HG03460 (cell line): ENCODE measurements at regions not wholly inside any gene's neighbourhood (a gene's known extent, or its start where the extent isn't known, plus 50 kb on each side); places are given as distances from the start of the nearest gene placed in this dataset.

Source experiments
- ATAC-seq: cut with Tn5 transposase; IDR thresholded peaks from one replicate; pipeline ENCODE4 v1.9.1; 2021; ENCODE audit not compliant: unreplicated experiment

- ATAC-seq, result no peak
These were observed 67.6 kb upstream of the C1GALT1 start for GRCh38 chr7:7114575-7115291.

GRCh38 chr7:7117935-7118586 lies 64.3 kb upstream of the C1GALT1 start:
- no peak for ATAC-seq

GRCh38 chr7:7118822-7119221 lies 63.5 kb upstream of the C1GALT1 start:
- no peak for ATAC-seq

- ATAC-seq, result no peak
These were observed 62.6 kb upstream of the C1GALT1 start for GRCh38 chr7:7119729-7120128.

- ATAC-seq, result no peak
These were observed 60.3 kb upstream of the C1GALT1 start for GRCh38 chr7:7122033-7122478.

DNA sequence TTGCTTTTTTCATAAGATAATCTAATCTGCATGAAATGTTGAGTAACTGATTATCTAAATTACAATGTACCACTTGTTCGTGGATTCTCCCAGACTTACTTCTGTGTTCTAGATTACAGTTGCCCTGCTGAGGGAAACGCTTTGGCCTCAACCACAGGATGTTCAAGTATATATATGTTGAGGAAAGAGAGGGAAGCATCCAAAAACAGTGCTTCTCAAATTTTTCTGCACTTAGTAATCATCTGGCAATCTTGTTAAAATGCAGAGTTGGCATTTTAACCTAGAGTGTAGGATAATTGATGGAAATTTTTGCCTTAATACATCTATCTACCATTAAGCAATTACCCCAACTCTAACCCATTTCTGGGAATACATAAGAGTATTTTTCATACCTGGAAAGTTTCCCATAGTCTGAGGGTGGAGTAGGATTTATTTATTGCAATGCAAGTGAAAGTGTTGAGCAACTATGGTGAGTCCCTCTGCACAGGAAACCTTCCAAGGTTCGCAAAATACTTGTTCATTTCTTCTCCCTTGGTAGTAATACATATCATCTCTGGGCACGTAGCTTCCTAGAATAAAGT lies 59.6 kb upstream of the C1GALT1 start:
- ATAC-seq, result no peak

GRCh38 chr7:7125963-7126362 lies 56.4 kb upstream of the C1GALT1 start:
- ATAC-seq, result no peak

GRCh38 chr7:7127773-7128172 lies 54.6 kb upstream of the C1GALT1 start:
- ATAC-seq, result no peak

DNA sequence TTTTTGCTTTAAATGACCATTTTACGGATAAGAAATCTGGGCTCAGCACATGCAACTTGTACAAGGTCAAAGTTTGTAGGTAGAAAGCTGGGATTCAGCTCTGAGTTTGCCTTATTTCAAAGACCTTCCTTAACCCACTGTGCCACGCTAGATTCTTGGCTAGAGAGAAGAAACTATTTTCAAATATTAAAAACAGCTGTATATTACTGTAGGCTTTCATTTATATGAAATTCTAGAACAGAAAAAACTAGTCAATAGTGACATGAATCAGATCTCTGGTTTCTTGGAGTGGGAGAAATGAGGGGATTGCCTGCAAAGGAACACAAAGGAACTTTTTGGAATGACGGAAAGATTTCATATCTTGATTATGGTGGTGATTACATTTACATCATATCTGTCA lies 53.0 kb upstream of the C1GALT1 start:
- ATAC-seq, result no peak

DNA sequence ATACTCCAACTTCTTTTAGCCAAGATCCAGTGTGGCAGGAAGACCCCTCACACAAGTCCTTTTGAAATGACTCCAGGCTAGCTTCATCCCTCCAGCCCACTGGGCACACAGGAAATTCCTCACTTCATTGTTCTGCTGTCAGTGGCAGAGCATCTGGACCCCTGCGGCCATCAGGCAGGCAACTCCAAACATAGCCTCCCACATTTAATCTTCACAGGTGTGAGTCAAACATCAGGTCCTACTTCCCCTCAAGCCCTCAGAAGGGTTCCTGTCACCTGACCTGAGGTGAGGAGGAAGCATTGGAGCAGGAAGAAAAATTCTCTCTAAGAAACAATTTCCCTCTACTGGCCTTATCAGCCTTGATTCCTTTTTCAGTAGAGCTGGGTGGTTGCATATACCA lies 51.1 kb upstream of the C1GALT1 start:
- no peak for ATAC-seq
